Keratinocyte (primary cell): ENCODE measurements at regions not wholly inside any gene's neighbourhood (a gene's known extent, or its start where the extent isn't known, plus 50 kb on each side); places are given as distances from the start of the nearest gene placed in this dataset.

ENCODE experiments used
- DNase-seq: peaks from one replicate; pipeline ENCODE4 v3.0.0-alpha.2; 2011; ENCODE audit warnings: low read depth, missing footprints, low spot score
- FAIRE-seq: peaks from 2 replicates; lab custom pipeline; 2011; peaks lifted over from hg19 to GRCh38; lab: Jason Lieb, UNC
- H2AFZ ChIP-seq: 2 replicates; pipeline ENCODE4 v1.6.0; 2012; ENCODE audit warnings: low read length, control low read depth, inconsistent platforms; ENCODE audit not compliant: control insufficient read depth
- H3K27ac ChIP-seq: 2 replicates; pipeline ENCODE4 v1.5.1; 2011; ENCODE audit warnings: low read length; ENCODE audit not compliant: control insufficient read depth, insufficient read depth
- H3K27me3 ChIP-seq: 3 replicates; pipeline ENCODE4 v1.6.0; 2011; ENCODE audit warnings: low read length; ENCODE audit not compliant: control insufficient read depth, insufficient read depth; ENCODE audit errors: extremely low read depth
- H3K36me3 ChIP-seq, 2 experiments: 2 replicates in 1 of 2; 3 replicates in 1 of 2; pipeline ENCODE4 v1.5.1; 2011; ENCODE audit warnings: low read length in 2 of 2, mild to moderate bottlenecking in 1 of 2; ENCODE audit not compliant: control insufficient read depth in 2 of 2, insufficient read depth in 2 of 2; ENCODE audit errors: extremely low read depth in 1 of 2
- H3K4me1 ChIP-seq: 3 replicates; pipeline ENCODE4 v1.5.1; 2011; ENCODE audit warnings: low read length; ENCODE audit not compliant: control insufficient read depth, insufficient read depth; ENCODE audit errors: extremely low read depth
- H3K4me2 ChIP-seq: 3 replicates; pipeline ENCODE4 v1.6.0; 2011; ENCODE audit warnings: low read depth, low read length; ENCODE audit not compliant: control insufficient read depth, insufficient read depth; ENCODE audit errors: extremely low read depth
- H3K4me3 ChIP-seq, 3 experiments: fragments of 200-600 bp in 1 of 3; sonication (generic) in 1 of 3; 2 replicates in 2 of 3; 3 replicates in 1 of 3; pipeline ENCODE4 v1.5.1; 2011 to 2016; ENCODE audit warnings: low read length in 3 of 3, mild to moderate bottlenecking in 3 of 3, control low read depth in 2 of 3, inconsistent platforms in 1 of 3, low read depth in 1 of 3, mixed read lengths in 1 of 3, mixed run types in 1 of 3, moderate library complexity in 1 of 3; ENCODE audit not compliant: control insufficient read depth in 2 of 3, insufficient read depth in 2 of 3; ENCODE audit errors: extremely low read depth in 1 of 3
- H3K79me2 ChIP-seq: 2 replicates; pipeline ENCODE4 v1.6.0; 2012; ENCODE audit warnings: low read length; ENCODE audit not compliant: control insufficient read depth, insufficient read depth
- H3K9ac ChIP-seq: 3 replicates; pipeline ENCODE4 v1.6.0; 2011; ENCODE audit warnings: low read length; ENCODE audit not compliant: control insufficient read depth, insufficient read depth; ENCODE audit errors: extremely low read depth
- H3K9me1 ChIP-seq: 3 replicates; pipeline ENCODE4 v1.6.0; 2011; ENCODE audit warnings: low read length; ENCODE audit not compliant: control insufficient read depth, insufficient read depth; ENCODE audit errors: extremely low read depth
- H3K9me3 ChIP-seq: 2 replicates; pipeline ENCODE4 v1.5.1; 2012; ENCODE audit warnings: low read depth, low read length; ENCODE audit not compliant: control insufficient read depth
- H4K20me1 ChIP-seq: 3 replicates; pipeline ENCODE4 v1.6.0; 2011; ENCODE audit warnings: low read length; ENCODE audit not compliant: control insufficient read depth, insufficient read depth; ENCODE audit errors: extremely low read depth
- CTCF ChIP-seq, 3 experiments: IDR thresholded peaks in 1 of 3; conservative IDR thresholded peaks in 1 of 3; optimal IDR thresholded peaks in 1 of 3; 2 replicates in 2 of 3; 3 replicates in 1 of 3; pipeline versions ENCODE3 to v1.5.1; 2011; ENCODE audit warnings: low read length in 3 of 3, mild to moderate bottlenecking in 3 of 3, moderate library complexity in 2 of 3, control low read depth in 1 of 3, inconsistent platforms in 1 of 3; ENCODE audit not compliant: insufficient read depth in 2 of 3; ENCODE audit errors: extremely low read depth in 1 of 3
- EZH2 ChIP-seq: IDR thresholded peaks from one replicate; pipeline ENCODE4 v1.6.1; 2012; ENCODE audit warnings: inconsistent platforms, mild to moderate bottlenecking, low read length, moderate library complexity
- dilution Hi-C: fragments of 300-500 bp; cut with MboI; formaldehyde crosslinking; loops from one replicate; pipeline ENCODE4 v1.7.0; 2020; ENCODE audit warnings: low sequenced_read_pairs; ENCODE audit not compliant: extremely low pct_ligation_motif_present

GRCh38 chr2:156896294-156896693 is 361.2 kb upstream of the GALNT5 start:
- Histone ChIP-seq H3K79me2 (no peaks in the 10 kb centered on the region), H3K36me3 (no peaks in the 10 kb centered on the region), H3K4me3 (no peak overlapping the region), H3K9me3 (no peaks in the 10 kb centered on the region), H2AFZ (no peak overlapping the region), H3K4me2 (no peak overlapping the region), H3K4me1 (peaks cover 22% of the 10 kb centered on the region), H4K20me1 (no peaks in the 10 kb centered on the region), H3K27me3 (no peaks in the 10 kb centered on the region), H3K27ac (no peak overlapping the region), H3K9me1 (no peaks in the 10 kb centered on the region), H3K9ac (no peak overlapping the region)
- dilution Hi-C loops, result no loop called here
- no peak for DNase-seq
- peak; percentile 86 for FAIRE-seq
- TF ChIP-seq CTCF (optimal IDR thresholded peaks at IDR 0.05 in 1 of 3, IDR thresholded peaks at IDR 0.05 in 1 of 3, conservative IDR thresholded peaks at IDR 0.05 in 1 of 3; ENCODE audit: extremely low read depth in 1 of 3, insufficient read depth in 2 of 3, low read length in 3 of 3), result no peak
- no peak for TF ChIP-seq EZH2

DNA sequence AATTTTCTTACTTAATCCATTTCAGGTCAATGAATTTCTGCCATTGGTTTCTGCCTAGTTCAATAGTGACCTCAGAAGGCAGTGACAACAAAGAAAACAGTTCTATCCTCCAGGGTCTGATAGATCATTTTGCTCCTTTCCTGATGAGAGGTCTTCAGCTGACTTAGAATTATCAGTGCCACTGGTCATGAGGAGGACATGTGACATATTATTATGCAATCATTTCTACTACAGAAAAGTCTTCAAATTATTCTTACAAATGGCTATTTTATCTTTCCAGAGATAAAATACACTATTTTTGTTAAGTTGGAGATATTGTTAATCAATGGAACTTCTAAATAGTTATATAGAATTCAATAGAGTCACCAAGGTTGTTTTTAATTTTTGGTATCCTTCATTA is 360.0 kb upstream of the GALNT5 start:
- no peak for FAIRE-seq

More for the DNA sequence above, 360.0 kb upstream of the GALNT5 start:
- no peak overlapping the region for H2AFZ ChIP-seq
- no peak for DNase-seq
- no peaks in the 10 kb centered on the region for H3K27me3 ChIP-seq
- no peaks in the 10 kb centered on the region for H3K36me3 ChIP-seq
- H3K27ac ChIP-seq, result no peak overlapping the region
- no peaks in the 10 kb centered on the region for H3K9me3 ChIP-seq
- peaks cover 14% of the 10 kb centered on the region for H3K4me1 ChIP-seq
- TF ChIP-seq CTCF (optimal IDR thresholded peaks at IDR 0.05 in 1 of 3, IDR thresholded peaks at IDR 0.05 in 1 of 3, conservative IDR thresholded peaks at IDR 0.05 in 1 of 3; ENCODE audit: extremely low read depth in 1 of 3, insufficient read depth in 2 of 3, low read length in 3 of 3) (no peak), EZH2 (no peak)
- no peak overlapping the region for H3K4me3 ChIP-seq
- no peaks in the 10 kb centered on the region for H3K79me2 ChIP-seq
- H3K4me2 ChIP-seq, result no peak overlapping the region
- no peaks in the 10 kb centered on the region for H4K20me1 ChIP-seq
- H3K9me1 ChIP-seq, result no peaks in the 10 kb centered on the region
- no peak overlapping the region for H3K9ac ChIP-seq
- dilution Hi-C loops, result no loop called here
